Gastroesophageal sphincter (tissue), 3 donors: ENCODE measurements at regions not wholly inside any gene's neighbourhood (a gene's known extent, or its start where the extent isn't known, plus 50 kb on each side); places are given as distances from the start of the nearest gene placed in this dataset.

Experiments
- EP300 ChIP-seq: sonication (generic); formaldehyde crosslinking; IDR thresholded peaks from one replicate; pipeline ENCODE4 v1.6.1; 2017; ENCODE audit warnings: antibody characterized with exemption, mild to moderate bottlenecking
- POLR2A ChIP-seq, 2 donors: fragments of 450-650 bp; IDR thresholded peaks; one replicate each; pipeline ENCODE4 v1.6.1; 2017; ENCODE audit warnings: antibody characterized with exemption in 2 of 2, mild to moderate bottlenecking in 2 of 2, moderate library complexity in 1 of 2
- POLR2AphosphoS5 ChIP-seq: sonication (generic); formaldehyde crosslinking; IDR thresholded peaks from one replicate; pipeline ENCODE4 v1.6.1; 2017; ENCODE audit warnings: antibody characterized with exemption
- TF ChIP-seq, protein P1 (sequence below), 4 experiments: fragments of 200-600 bp in 2 of 4; fragments of 450-650 bp in 2 of 4; sonication (generic) in 1 of 4; IDR thresholded peaks; one replicate each; pipeline ENCODE4 v1.5.1; 2017 to 2019; ENCODE audit warnings: antibody characterized with exemption in 4 of 4, mild to moderate bottlenecking in 2 of 4, moderate library complexity in 2 of 4

DNA sequence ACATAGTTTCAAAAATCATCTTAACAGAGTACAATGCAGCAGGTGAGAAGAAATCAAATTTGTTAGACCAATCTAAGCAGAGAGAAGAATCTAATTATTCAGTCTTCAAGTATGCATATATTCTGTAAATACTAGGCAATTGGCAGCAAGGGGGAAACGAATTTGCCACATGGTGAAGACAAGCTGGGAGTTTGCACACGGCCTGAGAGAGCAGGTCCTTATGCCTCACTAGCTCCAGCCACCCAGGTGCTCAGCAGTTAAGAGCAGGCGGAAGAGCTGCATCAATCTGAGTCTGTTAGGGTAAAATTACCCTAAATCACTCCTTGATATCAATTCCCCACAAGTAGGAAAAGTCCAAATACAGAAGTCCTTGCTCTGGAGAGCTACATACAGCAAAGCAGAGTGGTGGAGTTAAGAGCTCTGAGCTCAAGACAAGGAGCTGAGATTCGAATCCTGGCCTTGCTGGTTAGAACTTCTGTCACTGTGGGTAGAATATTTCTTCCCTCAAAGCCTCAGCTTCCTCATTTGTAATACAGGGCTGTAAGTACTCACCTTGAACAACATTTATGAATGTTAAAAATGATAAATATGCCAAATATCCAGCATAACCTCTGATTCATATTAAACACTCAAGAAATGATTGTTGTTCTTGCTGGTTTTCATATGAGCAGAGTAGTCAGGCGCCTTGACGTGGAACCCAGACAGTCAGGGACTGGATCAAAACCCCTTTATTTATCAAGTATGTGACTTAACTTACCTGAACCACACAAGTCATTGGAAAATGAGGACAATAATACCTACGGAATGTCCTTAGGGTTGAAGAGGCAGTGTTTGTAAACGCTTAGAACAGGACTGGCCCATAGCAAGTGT, 444.2 kb downstream of the CDH26 start:
- TF ChIP-seq, protein P1, sequence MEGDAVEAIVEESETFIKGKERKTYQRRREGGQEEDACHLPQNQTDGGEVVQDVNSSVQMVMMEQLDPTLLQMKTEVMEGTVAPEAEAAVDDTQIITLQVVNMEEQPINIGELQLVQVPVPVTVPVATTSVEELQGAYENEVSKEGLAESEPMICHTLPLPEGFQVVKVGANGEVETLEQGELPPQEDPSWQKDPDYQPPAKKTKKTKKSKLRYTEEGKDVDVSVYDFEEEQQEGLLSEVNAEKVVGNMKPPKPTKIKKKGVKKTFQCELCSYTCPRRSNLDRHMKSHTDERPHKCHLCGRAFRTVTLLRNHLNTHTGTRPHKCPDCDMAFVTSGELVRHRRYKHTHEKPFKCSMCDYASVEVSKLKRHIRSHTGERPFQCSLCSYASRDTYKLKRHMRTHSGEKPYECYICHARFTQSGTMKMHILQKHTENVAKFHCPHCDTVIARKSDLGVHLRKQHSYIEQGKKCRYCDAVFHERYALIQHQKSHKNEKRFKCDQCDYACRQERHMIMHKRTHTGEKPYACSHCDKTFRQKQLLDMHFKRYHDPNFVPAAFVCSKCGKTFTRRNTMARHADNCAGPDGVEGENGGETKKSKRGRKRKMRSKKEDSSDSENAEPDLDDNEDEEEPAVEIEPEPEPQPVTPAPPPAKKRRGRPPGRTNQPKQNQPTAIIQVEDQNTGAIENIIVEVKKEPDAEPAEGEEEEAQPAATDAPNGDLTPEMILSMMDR (IDR thresholded peaks at IDR 0.05), result no peak
- TF ChIP-seq POLR2AphosphoS5 (no peak), POLR2A (IDR thresholded peaks at IDR 0.05) (no peak), EP300 (no peak)
